ENCODE measurements at regions not wholly inside any gene's neighbourhood (a gene's known extent, or its start where the extent isn't known, plus 50 kb on each side); places are given as distances from the start of the nearest gene placed in this dataset.

DNA sequence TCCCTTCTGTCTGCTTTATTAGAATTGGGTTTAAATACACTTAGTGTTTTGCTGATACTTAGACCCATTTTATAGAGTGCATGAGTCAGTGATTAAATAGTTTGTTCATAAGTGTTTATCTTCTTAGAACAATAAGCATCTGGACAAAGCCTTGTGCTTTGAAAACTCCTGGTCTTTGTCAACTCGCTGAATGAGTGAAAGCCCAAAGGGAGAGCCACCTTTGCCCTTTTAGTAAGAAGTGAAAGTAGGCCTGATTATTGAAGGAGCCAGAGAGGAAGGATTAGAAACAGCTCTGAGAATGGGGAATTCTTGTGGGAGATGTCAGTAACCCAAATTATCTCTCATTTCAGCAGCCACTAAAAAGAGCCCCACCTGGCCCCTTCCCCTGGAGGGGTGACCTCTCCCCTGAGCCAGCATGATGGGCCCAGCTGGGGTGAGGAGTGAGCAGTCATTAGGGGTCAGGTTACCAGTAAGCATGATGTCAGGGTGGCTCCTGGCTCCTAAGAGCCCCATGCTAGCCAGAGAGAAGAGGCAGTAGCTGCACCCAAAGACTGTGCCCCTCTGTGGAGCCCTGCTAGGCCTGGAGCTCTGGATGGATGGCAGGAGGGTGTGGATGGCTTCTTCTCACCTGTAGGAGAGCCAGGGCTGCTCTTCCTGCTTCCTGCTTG is 125.1 kb upstream of the E2F8 start (continued):
- TF ChIP-seq SUZ12 (IDR thresholded peaks at IDR 0.05; ENCODE audit: low read length): no peak
- TF ChIP-seq ASH2L (IDR thresholded peaks at IDR 0.05; ENCODE audit: low read length): no peak
- no peak for TF ChIP-seq EGR1 (IDR thresholded peaks at IDR 0.05; ENCODE audit: borderline replicate concordance, low read depth, low read length)
- TF ChIP-seq TAF1 (IDR thresholded peaks at IDR 0.05; ENCODE audit: low read depth, low read length): no peak
- TF ChIP-seq POLR2A (IDR thresholded peaks at IDR 0.05; ENCODE audit: control extremely low read depth in 1 of 2, low read depth in 2 of 2, low read length in 2 of 2): no peak
- no peak for TF ChIP-seq USF2 (IDR thresholded peaks at IDR 0.05; ENCODE audit: low read length)
